Suppressor macrophage treated with lipopolysaccharide for 4 hours (primary cell): ENCODE measurements at regions not wholly inside any gene's neighbourhood (a gene's known extent, or its start where the extent isn't known, plus 50 kb on each side); places are given as distances from the start of the nearest gene placed in this dataset.
"Not testable (repeated sequence)": the region's sequence is repeated elsewhere in the genome, so short reads cannot be mapped to it uniquely, and the experiment has no call there.

Experiments
- DNase-seq: peaks from one replicate; pipeline ENCODE4 v3.0.0-alpha.2; 2020

GRCh38 chr5:28823231-28823630, 1784.8 kb upstream of the CDH9 start:
- no peak for DNase-seq

- DNase-seq: no peak
Measured at GRCh38 chr5:28822071-28822470, 1783.7 kb upstream of the CDH9 start.

- DNase-seq: no peak
Measured at GRCh38 chr5:28810751-28811136, 1772.4 kb upstream of the CDH9 start.

GRCh38 chr5:28809811-28810750, 1771.7 kb upstream of the CDH9 start:
- no peak for DNase-seq

GRCh38 chr5:28808967-28809810, 1770.8 kb upstream of the CDH9 start:
- DNase-seq: no peak

- no peak for DNase-seq
Measured at GRCh38 chr5:28807195-28807729, 1768.9 kb upstream of the CDH9 start.

GRCh38 chr5:28799035-28799434, 1760.6 kb upstream of the CDH9 start:
- not testable (repeated sequence) for DNase-seq

GRCh38 chr5:28788954-28789353, 1750.6 kb upstream of the CDH9 start:
- no peak for DNase-seq

- no peak for DNase-seq
Measured at GRCh38 chr5:28780083-28780692, 1741.8 kb upstream of the CDH9 start.

GRCh38 chr5:28779161-28779754, 1740.9 kb upstream of the CDH9 start:
- DNase-seq: no peak

GRCh38 chr5:28770307-28770706, 1731.9 kb upstream of the CDH9 start:
- DNase-seq: no peak

- DNase-seq: peak; percentile 8
Measured at GRCh38 chr5:28766565-28767158, 1728.3 kb upstream of the CDH9 start.

- DNase-seq: no peak
Measured at GRCh38 chr5:28751396-28751795, 1713.0 kb upstream of the CDH9 start.

GRCh38 chr5:28750251-28750650, 1711.9 kb upstream of the CDH9 start:
- DNase-seq: no peak

- DNase-seq: no peak
Measured at GRCh38 chr5:28748446-28748845, 1710.1 kb upstream of the CDH9 start.

GRCh38 chr5:28743716-28744110, 1705.3 kb upstream of the CDH9 start:
- DNase-seq: no peak

GRCh38 chr5:28743025-28743715, 1704.8 kb upstream of the CDH9 start:
- DNase-seq: no peak

GRCh38 chr5:28737682-28738081, 1699.3 kb upstream of the CDH9 start:
- no peak for DNase-seq

GRCh38 chr5:28737222-28737621, 1698.8 kb upstream of the CDH9 start:
- no peak for DNase-seq

- DNase-seq: no peak
Measured at GRCh38 chr5:28734396-28734795, 1696.0 kb upstream of the CDH9 start.

- DNase-seq: no peak
Measured at GRCh38 chr5:28729067-28729466, 1690.7 kb upstream of the CDH9 start.

GRCh38 chr5:28726815-28727214, 1688.4 kb upstream of the CDH9 start:
- DNase-seq: no peak
